ENCODE measurements at regions not wholly inside any gene's neighbourhood (a gene's known extent, or its start where the extent isn't known, plus 50 kb on each side); places are given as distances from the start of the nearest gene placed in this dataset.

DNA sequence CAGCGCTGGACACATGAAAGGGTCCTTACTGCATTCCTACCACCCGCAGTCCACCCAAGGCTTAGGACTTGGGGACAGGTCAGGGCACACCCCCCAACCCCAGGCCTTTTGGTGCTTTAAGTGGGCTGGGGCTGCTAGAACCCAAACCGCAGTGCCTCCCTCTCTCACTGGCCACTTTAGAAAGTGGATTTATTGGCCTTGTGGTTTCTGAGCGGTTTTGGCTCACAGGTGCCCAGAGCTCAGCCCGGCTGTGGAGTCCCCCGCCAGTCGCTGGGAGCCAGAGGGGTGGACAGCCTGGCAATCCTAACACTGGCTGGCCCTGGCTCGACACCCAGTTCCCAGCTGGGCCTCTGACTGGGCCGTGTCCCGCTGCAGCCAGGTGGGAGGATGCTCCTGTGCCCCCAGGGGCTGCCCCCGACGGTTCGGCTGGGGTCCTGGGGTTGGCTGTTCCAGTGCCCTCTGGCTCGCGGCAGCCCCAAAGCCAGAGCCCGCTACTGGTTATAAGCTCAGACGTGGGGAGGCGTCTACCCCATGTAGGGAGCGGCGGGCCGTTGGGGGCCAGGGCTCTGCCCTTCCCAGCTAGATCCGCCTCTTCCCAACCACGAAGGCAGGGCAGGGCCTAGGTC lies 65.2 kb upstream of the RNU6ATAC start (continued):
- TF ChIP-seq, protein P1, sequence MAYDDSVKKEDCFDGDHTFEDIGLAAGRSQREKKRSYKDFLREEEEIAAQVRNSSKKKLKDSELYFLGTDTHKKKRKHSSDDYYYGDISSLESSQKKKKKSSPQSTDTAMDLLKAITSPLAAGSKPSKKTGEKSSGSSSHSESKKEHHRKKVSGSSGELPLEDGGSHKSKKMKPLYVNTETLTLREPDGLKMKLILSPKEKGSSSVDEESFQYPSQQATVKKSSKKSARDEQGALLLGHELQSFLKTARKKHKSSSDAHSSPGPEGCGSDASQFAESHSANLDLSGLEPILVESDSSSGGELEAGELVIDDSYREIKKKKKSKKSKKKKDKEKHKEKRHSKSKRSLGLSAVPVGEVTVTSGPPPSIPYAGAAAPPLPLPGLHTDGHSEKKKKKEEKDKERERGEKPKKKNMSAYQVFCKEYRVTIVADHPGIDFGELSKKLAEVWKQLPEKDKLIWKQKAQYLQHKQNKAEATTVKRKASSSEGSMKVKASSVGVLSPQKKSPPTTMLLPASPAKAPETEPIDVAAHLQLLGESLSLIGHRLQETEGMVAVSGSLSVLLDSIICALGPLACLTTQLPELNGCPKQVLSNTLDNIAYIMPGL (CRISPR knock-in tag; IDR thresholded peaks at IDR 0.05): no peak
- TF ChIP-seq KAT8 (IDR thresholded peaks at IDR 0.05; ENCODE audit: low read depth) (no peak), PRMT5 (CRISPR knock-in tag; IDR thresholded peaks at IDR 0.05) (no peak), RBM25 (IDR thresholded peaks at IDR 0.05; ENCODE audit: low read depth, low read length, severe bottlenecking) (no peak), PTTG1 (tag; IDR thresholded peaks at IDR 0.05; ENCODE audit: low read depth) (no peak), GTF2A2 (tag; IDR thresholded peaks at IDR 0.05) (no peak), ZNF79 (CRISPR knock-in tag; IDR thresholded peaks at IDR 0.05; ENCODE audit: low read depth) (no peak), MBD2 (IDR thresholded peaks at IDR 0.05; ENCODE audit: borderline replicate concordance, low read depth) (no peak), MECOM (CRISPR knock-in tag; IDR thresholded peaks at IDR 0.05) (no peak)
- TF ChIP-seq, protein P2, sequence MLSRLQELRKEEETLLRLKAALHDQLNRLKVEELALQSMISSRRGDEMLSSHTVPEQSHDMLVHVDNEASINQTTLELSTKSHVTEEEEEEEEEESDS (CRISPR knock-in tag; IDR thresholded peaks at IDR 0.05): no peak
- TF ChIP-seq, protein P3, sequence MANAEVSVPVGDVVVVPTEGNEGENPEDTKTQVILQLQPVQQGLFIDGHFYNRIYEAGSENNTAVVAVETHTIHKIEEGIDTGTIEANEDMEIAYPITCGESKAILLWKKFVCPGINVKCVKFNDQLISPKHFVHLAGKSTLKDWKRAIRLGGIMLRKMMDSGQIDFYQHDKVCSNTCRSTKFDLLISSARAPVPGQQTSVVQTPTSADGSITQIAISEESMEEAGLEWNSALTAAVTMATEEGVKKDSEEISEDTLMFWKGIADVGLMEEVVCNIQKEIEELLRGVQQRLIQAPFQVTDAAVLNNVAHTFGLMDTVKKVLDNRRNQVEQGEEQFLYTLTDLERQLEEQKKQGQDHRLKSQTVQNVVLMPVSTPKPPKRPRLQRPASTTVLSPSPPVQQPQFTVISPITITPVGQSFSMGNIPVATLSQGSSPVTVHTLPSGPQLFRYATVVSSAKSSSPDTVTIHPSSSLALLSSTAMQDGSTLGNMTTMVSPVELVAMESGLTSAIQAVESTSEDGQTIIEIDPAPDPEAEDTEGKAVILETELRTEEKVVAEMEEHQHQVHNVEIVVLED (CRISPR knock-in tag; IDR thresholded peaks at IDR 0.05): no peak
- TF ChIP-seq, protein P4, sequence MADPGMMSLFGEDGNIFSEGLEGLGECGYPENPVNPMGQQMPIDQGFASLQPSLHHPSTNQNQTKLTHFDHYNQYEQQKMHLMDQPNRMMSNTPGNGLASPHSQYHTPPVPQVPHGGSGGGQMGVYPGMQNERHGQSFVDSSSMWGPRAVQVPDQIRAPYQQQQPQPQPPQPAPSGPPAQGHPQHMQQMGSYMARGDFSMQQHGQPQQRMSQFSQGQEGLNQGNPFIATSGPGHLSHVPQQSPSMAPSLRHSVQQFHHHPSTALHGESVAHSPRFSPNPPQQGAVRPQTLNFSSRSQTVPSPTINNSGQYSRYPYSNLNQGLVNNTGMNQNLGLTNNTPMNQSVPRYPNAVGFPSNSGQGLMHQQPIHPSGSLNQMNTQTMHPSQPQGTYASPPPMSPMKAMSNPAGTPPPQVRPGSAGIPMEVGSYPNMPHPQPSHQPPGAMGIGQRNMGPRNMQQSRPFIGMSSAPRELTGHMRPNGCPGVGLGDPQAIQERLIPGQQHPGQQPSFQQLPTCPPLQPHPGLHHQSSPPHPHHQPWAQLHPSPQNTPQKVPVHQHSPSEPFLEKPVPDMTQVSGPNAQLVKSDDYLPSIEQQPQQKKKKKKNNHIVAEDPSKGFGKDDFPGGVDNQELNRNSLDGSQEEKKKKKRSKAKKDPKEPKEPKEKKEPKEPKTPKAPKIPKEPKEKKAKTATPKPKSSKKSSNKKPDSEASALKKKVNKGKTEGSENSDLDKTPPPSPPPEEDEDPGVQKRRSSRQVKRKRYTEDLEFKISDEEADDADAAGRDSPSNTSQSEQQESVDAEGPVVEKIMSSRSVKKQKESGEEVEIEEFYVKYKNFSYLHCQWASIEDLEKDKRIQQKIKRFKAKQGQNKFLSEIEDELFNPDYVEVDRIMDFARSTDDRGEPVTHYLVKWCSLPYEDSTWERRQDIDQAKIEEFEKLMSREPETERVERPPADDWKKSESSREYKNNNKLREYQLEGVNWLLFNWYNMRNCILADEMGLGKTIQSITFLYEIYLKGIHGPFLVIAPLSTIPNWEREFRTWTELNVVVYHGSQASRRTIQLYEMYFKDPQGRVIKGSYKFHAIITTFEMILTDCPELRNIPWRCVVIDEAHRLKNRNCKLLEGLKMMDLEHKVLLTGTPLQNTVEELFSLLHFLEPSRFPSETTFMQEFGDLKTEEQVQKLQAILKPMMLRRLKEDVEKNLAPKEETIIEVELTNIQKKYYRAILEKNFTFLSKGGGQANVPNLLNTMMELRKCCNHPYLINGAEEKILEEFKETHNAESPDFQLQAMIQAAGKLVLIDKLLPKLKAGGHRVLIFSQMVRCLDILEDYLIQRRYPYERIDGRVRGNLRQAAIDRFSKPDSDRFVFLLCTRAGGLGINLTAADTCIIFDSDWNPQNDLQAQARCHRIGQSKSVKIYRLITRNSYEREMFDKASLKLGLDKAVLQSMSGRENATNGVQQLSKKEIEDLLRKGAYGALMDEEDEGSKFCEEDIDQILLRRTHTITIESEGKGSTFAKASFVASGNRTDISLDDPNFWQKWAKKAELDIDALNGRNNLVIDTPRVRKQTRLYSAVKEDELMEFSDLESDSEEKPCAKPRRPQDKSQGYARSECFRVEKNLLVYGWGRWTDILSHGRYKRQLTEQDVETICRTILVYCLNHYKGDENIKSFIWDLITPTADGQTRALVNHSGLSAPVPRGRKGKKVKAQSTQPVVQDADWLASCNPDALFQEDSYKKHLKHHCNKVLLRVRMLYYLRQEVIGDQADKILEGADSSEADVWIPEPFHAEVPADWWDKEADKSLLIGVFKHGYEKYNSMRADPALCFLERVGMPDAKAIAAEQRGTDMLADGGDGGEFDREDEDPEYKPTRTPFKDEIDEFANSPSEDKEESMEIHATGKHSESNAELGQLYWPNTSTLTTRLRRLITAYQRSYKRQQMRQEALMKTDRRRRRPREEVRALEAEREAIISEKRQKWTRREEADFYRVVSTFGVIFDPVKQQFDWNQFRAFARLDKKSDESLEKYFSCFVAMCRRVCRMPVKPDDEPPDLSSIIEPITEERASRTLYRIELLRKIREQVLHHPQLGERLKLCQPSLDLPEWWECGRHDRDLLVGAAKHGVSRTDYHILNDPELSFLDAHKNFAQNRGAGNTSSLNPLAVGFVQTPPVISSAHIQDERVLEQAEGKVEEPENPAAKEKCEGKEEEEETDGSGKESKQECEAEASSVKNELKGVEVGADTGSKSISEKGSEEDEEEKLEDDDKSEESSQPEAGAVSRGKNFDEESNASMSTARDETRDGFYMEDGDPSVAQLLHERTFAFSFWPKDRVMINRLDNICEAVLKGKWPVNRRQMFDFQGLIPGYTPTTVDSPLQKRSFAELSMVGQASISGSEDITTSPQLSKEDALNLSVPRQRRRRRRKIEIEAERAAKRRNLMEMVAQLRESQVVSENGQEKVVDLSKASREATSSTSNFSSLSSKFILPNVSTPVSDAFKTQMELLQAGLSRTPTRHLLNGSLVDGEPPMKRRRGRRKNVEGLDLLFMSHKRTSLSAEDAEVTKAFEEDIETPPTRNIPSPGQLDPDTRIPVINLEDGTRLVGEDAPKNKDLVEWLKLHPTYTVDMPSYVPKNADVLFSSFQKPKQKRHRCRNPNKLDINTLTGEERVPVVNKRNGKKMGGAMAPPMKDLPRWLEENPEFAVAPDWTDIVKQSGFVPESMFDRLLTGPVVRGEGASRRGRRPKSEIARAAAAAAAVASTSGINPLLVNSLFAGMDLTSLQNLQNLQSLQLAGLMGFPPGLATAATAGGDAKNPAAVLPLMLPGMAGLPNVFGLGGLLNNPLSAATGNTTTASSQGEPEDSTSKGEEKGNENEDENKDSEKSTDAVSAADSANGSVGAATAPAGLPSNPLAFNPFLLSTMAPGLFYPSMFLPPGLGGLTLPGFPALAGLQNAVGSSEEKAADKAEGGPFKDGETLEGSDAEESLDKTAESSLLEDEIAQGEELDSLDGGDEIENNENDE (IDR thresholded peaks at IDR 0.05; ENCODE audit: low read depth, low read length): no peak
